C4-2B (cell line): ENCODE measurements at regions not wholly inside any gene's neighbourhood (a gene's known extent, or its start where the extent isn't known, plus 50 kb on each side); places are given as distances from the start of the nearest gene placed in this dataset.

Source experiments
- CTCF ChIP-seq: fragments of 450-650 bp; conservative IDR thresholded peaks from 2 replicates; pipeline ENCODE4 v1.5.1; 2017; ENCODE audit warnings: mild to moderate bottlenecking
- ZFX ChIP-seq: fragments of 450-650 bp; IDR thresholded peaks from 2 replicates; pipeline ENCODE4 v1.6.1; 2017

GRCh38 chrX:39487166-39487968 lies 610.4 kb downstream of the BCOR start:
- no peak for TF ChIP-seq CTCF
- no peak for TF ChIP-seq ZFX
